C4-2B (cell line): ENCODE measurements at regions not wholly inside any gene's neighbourhood (a gene's known extent, or its start where the extent isn't known, plus 50 kb on each side); places are given as distances from the start of the nearest gene placed in this dataset.

Experiments used
- H3K27ac ChIP-seq: fragments of 450-650 bp; 2 replicates; pipeline ENCODE4 v1.5.1; 2017
- CTCF ChIP-seq: fragments of 450-650 bp; conservative IDR thresholded peaks from 2 replicates; pipeline ENCODE4 v1.5.1; 2017; ENCODE audit warnings: mild to moderate bottlenecking
- ZFX ChIP-seq: fragments of 450-650 bp; IDR thresholded peaks from 2 replicates; pipeline ENCODE4 v1.6.1; 2017

- TF ChIP-seq CTCF (no peak), ZFX (no peak)
- H3K27ac ChIP-seq: no peak overlapping the region
Measured at GRCh38 chr11:115700981-115701875, 197.0 kb upstream of the CADM1 start.

- H3K27ac ChIP-seq: no peak overlapping the region
- TF ChIP-seq CTCF (no peak), ZFX (no peak)
Measured at GRCh38 chr11:115700496-115700895, 196.3 kb upstream of the CADM1 start.

- H3K27ac ChIP-seq: no peak overlapping the region
- TF ChIP-seq CTCF (no peak), ZFX (no peak)
Measured at GRCh38 chr11:115699733-115700132, 195.5 kb upstream of the CADM1 start.

- TF ChIP-seq ZFX (no peak), CTCF (no peak)
- H3K27ac ChIP-seq: no peak overlapping the region
Measured at GRCh38 chr11:115699326-115699725, 195.1 kb upstream of the CADM1 start.

GRCh38 chr11:115698243-115698642, 194.0 kb upstream of the CADM1 start:
- TF ChIP-seq CTCF (no peak), ZFX (no peak)
- H3K27ac ChIP-seq: no peak overlapping the region

- H3K27ac ChIP-seq: no peak overlapping the region
Measured at GRCh38 chr11:115696563-115696962, 192.3 kb upstream of the CADM1 start.

More at GRCh38 chr11:115696563-115696962, 192.3 kb upstream of the CADM1 start:
- TF ChIP-seq ZFX: no peak
- TF ChIP-seq CTCF: no peak
